ENCODE measurements at regions not wholly inside any gene's neighbourhood (a gene's known extent, or its start where the extent isn't known, plus 50 kb on each side); places are given as distances from the start of the nearest gene placed in this dataset.

DNA sequence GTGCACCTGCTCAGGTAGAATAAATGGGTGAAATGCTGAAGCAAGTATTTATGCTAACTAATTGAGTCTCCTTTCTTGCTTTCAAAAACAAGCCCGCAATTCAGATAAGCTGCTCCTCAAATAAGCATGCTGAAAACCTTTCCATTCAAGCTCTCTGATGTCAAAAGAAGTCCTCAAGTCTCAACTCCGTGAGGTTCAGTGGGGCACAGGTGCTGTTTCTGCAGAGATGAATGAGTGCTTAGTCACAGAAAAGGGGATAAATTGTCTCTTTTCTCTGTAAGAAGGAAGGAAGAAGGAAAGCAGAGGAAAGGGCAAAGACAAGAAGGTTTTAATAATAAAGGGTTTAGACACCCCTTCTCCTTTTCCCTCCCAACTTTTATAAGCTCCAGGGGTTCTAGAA, 229.8 kb upstream of the NPY start:
- TF ChIP-seq, protein P1, sequence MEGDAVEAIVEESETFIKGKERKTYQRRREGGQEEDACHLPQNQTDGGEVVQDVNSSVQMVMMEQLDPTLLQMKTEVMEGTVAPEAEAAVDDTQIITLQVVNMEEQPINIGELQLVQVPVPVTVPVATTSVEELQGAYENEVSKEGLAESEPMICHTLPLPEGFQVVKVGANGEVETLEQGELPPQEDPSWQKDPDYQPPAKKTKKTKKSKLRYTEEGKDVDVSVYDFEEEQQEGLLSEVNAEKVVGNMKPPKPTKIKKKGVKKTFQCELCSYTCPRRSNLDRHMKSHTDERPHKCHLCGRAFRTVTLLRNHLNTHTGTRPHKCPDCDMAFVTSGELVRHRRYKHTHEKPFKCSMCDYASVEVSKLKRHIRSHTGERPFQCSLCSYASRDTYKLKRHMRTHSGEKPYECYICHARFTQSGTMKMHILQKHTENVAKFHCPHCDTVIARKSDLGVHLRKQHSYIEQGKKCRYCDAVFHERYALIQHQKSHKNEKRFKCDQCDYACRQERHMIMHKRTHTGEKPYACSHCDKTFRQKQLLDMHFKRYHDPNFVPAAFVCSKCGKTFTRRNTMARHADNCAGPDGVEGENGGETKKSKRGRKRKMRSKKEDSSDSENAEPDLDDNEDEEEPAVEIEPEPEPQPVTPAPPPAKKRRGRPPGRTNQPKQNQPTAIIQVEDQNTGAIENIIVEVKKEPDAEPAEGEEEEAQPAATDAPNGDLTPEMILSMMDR (IDR thresholded peaks at IDR 0.05), result no peak
- TF ChIP-seq POLR2A (IDR thresholded peaks at IDR 0.05) (no peak), POLR2AphosphoS5 (IDR thresholded peaks at IDR 0.05) (no peak)
